SK-N-SH (cell line): ENCODE measurements at regions not wholly inside any gene's neighbourhood (a gene's known extent, or its start where the extent isn't known, plus 50 kb on each side); places are given as distances from the start of the nearest gene placed in this dataset.

Source experiments
- CTCF ChIA-PET: fragments of 300-600, 350-600 bp; formaldehyde crosslinking; extraction: SDS; loops from one replicate; lab custom pipeline; 2021; lab: Yijun Ruan, JAX
- POLR2A ChIA-PET: fragments of 350-600 bp; sonication (Branson Sonifier 250); formaldehyde crosslinking; extraction: SDS; loops from one replicate; lab custom pipeline; 2020; ENCODE audit warnings: antibody characterized with exemption, inconsistent platforms; lab: Yijun Ruan, JAX
- DNase-seq: peaks from one replicate; pipeline ENCODE4 v3.0.0; 2012
- H2AFZ ChIP-seq: fragments of 200-600 bp; sonication (generic); 2 replicates; pipeline ENCODE4 v1.8.1; 2016; ENCODE audit warnings: antibody characterized with exemption, mild to moderate bottlenecking, low read depth
- H3F3A ChIP-seq: fragments of 200-600 bp; sonication (generic); replicated peaks from 2 replicates; pipeline ENCODE3; 2016; ENCODE audit warnings: antibody characterized with exemption, mild to moderate bottlenecking; ENCODE audit not compliant: insufficient read depth
- H3K27ac ChIP-seq, 2 experiments: fragments of 200-500 bp in 1 of 2; fragments of 200-600 bp in 1 of 2; sonication (Bioruptor generic) in 1 of 2; sonication (generic), shearing (Covaris generic) in 1 of 2; 2 replicates each; pipeline versions ENCODE4 v1.5.1 to v1.6.1; 2014 to 2016; ENCODE audit warnings: low read depth in 2 of 2, inconsistent platforms in 1 of 2, low read length in 1 of 2, mild to moderate bottlenecking in 1 of 2, mixed read lengths in 1 of 2
- H3K27me3 ChIP-seq: fragments of 200-600 bp; sonication (generic), shearing (Covaris generic); 2 replicates; pipeline ENCODE4 v1.6.1; 2016; ENCODE audit warnings: mixed run types; ENCODE audit not compliant: insufficient read depth
- H3K36me3 ChIP-seq, 2 experiments: fragments of 200-500 bp in 1 of 2; fragments of 200-600 bp in 1 of 2; sonication (Bioruptor generic) in 1 of 2; sonication (generic) in 1 of 2; replicated peaks in 1 of 2; 2 replicates each; pipeline versions ENCODE3 to v1.5.1; 2014 to 2016; ENCODE audit warnings: low read length in 1 of 2, mild to moderate bottlenecking in 1 of 2; ENCODE audit not compliant: insufficient read depth in 2 of 2, control insufficient read depth in 1 of 2
- H3K4me1 ChIP-seq, 2 experiments: fragments of 200-500 bp in 1 of 2; fragments of 200-600 bp in 1 of 2; sonication (Bioruptor generic) in 1 of 2; sonication (generic), shearing (Covaris generic) in 1 of 2; 2 replicates each; pipeline versions ENCODE4 v1.5.1 to v1.6.1; 2014 to 2016; ENCODE audit warnings: low read depth in 1 of 2, low read length in 1 of 2, mixed run types in 1 of 2; ENCODE audit not compliant: insufficient read depth in 2 of 2, control insufficient read depth in 1 of 2
- H3K4me2 ChIP-seq: fragments of 200-600 bp; sonication (generic), shearing (Covaris generic); 2 replicates; pipeline ENCODE4 v1.6.1; 2017; ENCODE audit warnings: mixed run types
- H3K4me3 ChIP-seq, 2 experiments: fragments of 200-500 bp in 1 of 2; fragments of 200-600 bp in 1 of 2; sonication (Bioruptor generic) in 1 of 2; sonication (generic), shearing (Covaris generic) in 1 of 2; 2 replicates each; pipeline versions ENCODE4 v1.5.1 to v1.8.1; 2014 to 2016; ENCODE audit warnings: low read depth in 2 of 2, inconsistent platforms in 1 of 2, low read length in 1 of 2, mild to moderate bottlenecking in 1 of 2, mixed read lengths in 1 of 2, moderate library complexity in 1 of 2
- H3K79me2 ChIP-seq: fragments of 200-600 bp; sonication (generic); 2 replicates; pipeline ENCODE4 v1.8.1; 2017; ENCODE audit warnings: mild to moderate bottlenecking; ENCODE audit not compliant: insufficient read depth
- H3K9ac ChIP-seq: fragments of 200-600 bp; sonication (generic); 2 replicates; pipeline ENCODE4 v1.6.1; 2017; ENCODE audit warnings: mixed run types
- H3K9me2 ChIP-seq: fragments of 200-600 bp; sonication (generic); 2 replicates; pipeline ENCODE4 v1.6.1; 2017; ENCODE audit warnings: mixed run types
- H3K9me3 ChIP-seq: fragments of 200-600 bp; sonication (generic); 2 replicates; pipeline ENCODE4 v1.6.1; 2017; ENCODE audit warnings: mixed run types, mild to moderate bottlenecking, moderate library complexity
- H4K20me1 ChIP-seq: fragments of 200-600 bp; sonication (generic); 2 replicates; pipeline ENCODE4 v1.6.1; 2017; ENCODE audit warnings: mild to moderate bottlenecking, mixed run types; ENCODE audit not compliant: insufficient read depth
- CTCF ChIP-seq: fragments of 200-600 bp; sonication (generic); IDR thresholded peaks from 2 replicates; pipeline ENCODE4 v1.6.1; 2017; ENCODE audit warnings: antibody characterized with exemption, mild to moderate bottlenecking, moderate library complexity
- EP300 ChIP-seq, 2 experiments: IDR thresholded peaks; 2 replicates each; pipeline versions ENCODE4 v1.4.0 to v1.6.1; 2012; ENCODE audit warnings: borderline replicate concordance in 1 of 2, low read depth in 1 of 2, low read length in 1 of 2
- MXI1 ChIP-seq: IDR thresholded peaks from 2 replicates; pipeline ENCODE4 v1.6.1; 2012; ENCODE audit warnings: mild to moderate bottlenecking, low read depth, low read length, improper control_type of control experiment
- NRF1 ChIP-seq: IDR thresholded peaks from 2 replicates; pipeline ENCODE4 v1.6.1; 2012; ENCODE audit warnings: low read depth, mild to moderate bottlenecking, low read length
- PBX3 ChIP-seq: IDR thresholded peaks from 2 replicates; pipeline ENCODE4; 2012
- RAD21 ChIP-seq: IDR thresholded peaks from 2 replicates; pipeline ENCODE4 v1.6.1; 2012; ENCODE audit warnings: mild to moderate bottlenecking, low read length
- RFX5 ChIP-seq: IDR thresholded peaks from 2 replicates; pipeline ENCODE4 v1.6.1; 2012; ENCODE audit warnings: mild to moderate bottlenecking, improper control_type of control experiment, low read length
- SMC3 ChIP-seq: IDR thresholded peaks from 2 replicates; pipeline ENCODE4 v1.6.1; 2012; ENCODE audit warnings: low read depth, low read length, improper control_type of control experiment
- TAF1 ChIP-seq: IDR thresholded peaks from 2 replicates; pipeline ENCODE4 v1.6.1; 2012; ENCODE audit warnings: low read depth, mild to moderate bottlenecking, low read length, moderate library complexity, borderline replicate concordance
- USF2 ChIP-seq: fragments of 150-350 bp; IDR thresholded peaks from 2 replicates; pipeline ENCODE4 v1.6.1; 2017; ENCODE audit warnings: antibody characterized with exemption, low read length, low read depth, borderline replicate concordance
- WGBS: methylation state at CpG from one replicate; pipeline ENCODE4 v1.1.6; 2017; ENCODE audit warnings: low lambda C conversion rate; 5-methylcytosine and 5-hydroxymethylcytosine counted together

- H3K4me1 ChIP-seq: no peaks in the 10 kb centered on the region; a peak in 1 of 4 replicates
- no peaks in the 10 kb centered on the region for H3K36me3 ChIP-seq
- no peaks in the 10 kb centered on the region for H4K20me1 ChIP-seq
- POLR2A ChIA-PET: no interaction called here
- TF ChIP-seq PBX3: 0 out of 2 replicates have a peak, but pooled peaks have one; percentile 3
- peak; percentile 93 for TF ChIP-seq RAD21
- TF ChIP-seq NRF1: 0 out of 2 replicates have a peak, but pooled peaks have one; percentile 4
- 0 out of 2 replicates have a peak, but pooled peaks have one; percentile 47 for TF ChIP-seq RFX5
- TF ChIP-seq SMC3: peak; percentile 91
- peak; percentile 95 for TF ChIP-seq CTCF
- no peak for TF ChIP-seq TAF1
- TF ChIP-seq USF2: no peak
- TF ChIP-seq EP300 (IDR thresholded peaks at IDR 0.05; ENCODE audit: borderline replicate concordance in 1 of 2, low read depth in 1 of 2, low read length in 1 of 2): peak in 1 of 2 experiments; percentile 32; a peak in 1 of 4 replicates
- peak; percentile 37; the same call in 1 of the 2 replicates for TF ChIP-seq MXI1
- no peak overlapping the region for H3K4me2 ChIP-seq
- H3K9ac ChIP-seq: no peak overlapping the region
- H2AFZ ChIP-seq: no peak overlapping the region
- H3K27me3 ChIP-seq: no peaks in the 10 kb centered on the region
- H3F3A ChIP-seq: no peaks in the 10 kb centered on the region
- H3K79me2 ChIP-seq: no peaks in the 10 kb centered on the region
- WGBS: 76% methylated on average over 5 of the region's 5 CpGs
- CTCF ChIA-PET: interaction anchor here (0.6 to 10.0 kb wide), 55 partner anchors 8 to 1618 kb away, joined by 3 to 156 read pairs (median 4); partner anchors contain the start of gene SEMA3D
- no peak overlapping the region for H3K4me3 ChIP-seq
- peak; percentile 19 for DNase-seq
- H3K27ac ChIP-seq: no peak overlapping the region
- no peaks in the 10 kb centered on the region for H3K9me2 ChIP-seq
- H3K9me3 ChIP-seq: no peaks in the 10 kb centered on the region
Observed at GRCh38 chr7:85554236-85555178, 367.7 kb upstream of the SEMA3D start.
